H1 (cell line): ENCODE measurements at regions not wholly inside any gene's neighbourhood (a gene's known extent, or its start where the extent isn't known, plus 50 kb on each side); places are given as distances from the start of the nearest gene placed in this dataset.

ENCODE experiments used
- BCL11A ChIP-seq, 2 experiments: IDR thresholded peaks; one replicate each; pipeline ENCODE4 v1.6.1; 2011; ENCODE audit warnings: low read depth in 2 of 2, low read length in 2 of 2, mild to moderate bottlenecking in 2 of 2
- CREB1 ChIP-seq: IDR thresholded peaks from 2 replicates; pipeline ENCODE4 v1.6.1; 2012; ENCODE audit warnings: inconsistent platforms
- EP300 ChIP-seq, 2 experiments: IDR thresholded peaks; 1 replicate in 1 of 2; 2 replicates in 1 of 2; pipeline ENCODE4 v1.6.1; 2011 to 2012; ENCODE audit warnings: low read depth in 2 of 2, low read length in 2 of 2, mild to moderate bottlenecking in 2 of 2, borderline replicate concordance in 1 of 2, inconsistent platforms in 1 of 2, moderate library complexity in 1 of 2
- NRF1 ChIP-seq: IDR thresholded peaks from 2 replicates; pipeline ENCODE4 v1.6.1; 2011; ENCODE audit warnings: mild to moderate bottlenecking, low read depth, low read length, improper control_type of control experiment
- POLR2A ChIP-seq, 2 experiments: IDR thresholded peaks; 1 replicate in 1 of 2; 2 replicates in 1 of 2; pipeline ENCODE4 v1.6.1; 2011; ENCODE audit warnings: low read depth in 2 of 2, low read length in 2 of 2, mild to moderate bottlenecking in 2 of 2; ENCODE audit errors: control extremely low read depth in 1 of 2
- POLR2AphosphoS5 ChIP-seq: IDR thresholded peaks from 2 replicates; pipeline ENCODE4 v1.6.1; 2011; ENCODE audit warnings: low read depth, low read length
- SAP30 ChIP-seq: fragments of 300-600 bp; sonication (generic); IDR thresholded peaks from 2 replicates; pipeline ENCODE4 v1.7.1; 2012; ENCODE audit warnings: low read length, moderate library complexity, mild to moderate bottlenecking, inconsistent platforms; ENCODE audit not compliant: insufficient read depth, insufficient replicate concordance
- TEAD4 ChIP-seq: IDR thresholded peaks from 2 replicates; pipeline ENCODE4 v1.6.1; 2012; ENCODE audit warnings: low read depth, low read length, inconsistent platforms, mixed read lengths
- TF ChIP-seq, protein P1 (sequence below), 3 experiments: IDR thresholded peaks; 1 replicate in 2 of 3; 2 replicates in 1 of 3; pipeline versions ENCODE4 v1.5.1 to v1.6.1; 2011; ENCODE audit warnings: low read length in 3 of 3, mild to moderate bottlenecking in 3 of 3, inconsistent platforms in 2 of 3, low read depth in 1 of 3, moderate library complexity in 1 of 3; ENCODE audit not compliant: insufficient read depth in 1 of 3; ENCODE audit errors: control extremely low read depth in 1 of 3
- TF ChIP-seq, protein P2 (sequence below): IDR thresholded peaks from 2 replicates; pipeline ENCODE4 v1.6.1; 2011; ENCODE audit warnings: low read length, improper control_type of control experiment

DNA sequence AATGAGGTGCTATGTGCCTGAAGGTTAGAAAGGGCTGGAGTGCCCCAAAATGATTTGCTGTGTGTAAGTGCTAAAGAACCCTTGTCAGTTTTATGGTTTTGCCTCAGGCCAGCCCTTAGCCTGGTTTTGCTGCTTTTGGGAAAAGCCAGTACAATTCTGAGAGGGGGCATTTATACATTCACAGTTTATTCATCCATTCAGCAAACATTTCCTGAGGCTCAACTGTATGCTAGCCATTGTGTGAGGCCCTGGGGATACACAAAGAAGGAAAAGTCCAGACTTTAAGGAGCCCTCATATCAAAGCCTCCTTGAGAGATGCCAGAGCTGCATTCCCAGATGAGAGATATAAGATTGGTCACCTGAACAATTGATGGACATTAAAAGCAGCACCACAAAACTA, 115.2 kb upstream of the PLCXD3 start:
- TF ChIP-seq NRF1 (no peak), EP300 (IDR thresholded peaks at IDR 0.05; ENCODE audit: borderline replicate concordance in 1 of 2, low read depth in 2 of 2, low read length in 2 of 2) (no peak), POLR2A (IDR thresholded peaks at IDR 0.05; ENCODE audit: control extremely low read depth in 1 of 2, low read depth in 2 of 2, low read length in 2 of 2) (no peak), POLR2AphosphoS5 (no peak), TEAD4 (no peak), CREB1 (no peak), BCL11A (IDR thresholded peaks at IDR 0.05; ENCODE audit: low read depth in 2 of 2, low read length in 2 of 2) (no peak), SAP30 (no peak)
- TF ChIP-seq, protein P1, sequence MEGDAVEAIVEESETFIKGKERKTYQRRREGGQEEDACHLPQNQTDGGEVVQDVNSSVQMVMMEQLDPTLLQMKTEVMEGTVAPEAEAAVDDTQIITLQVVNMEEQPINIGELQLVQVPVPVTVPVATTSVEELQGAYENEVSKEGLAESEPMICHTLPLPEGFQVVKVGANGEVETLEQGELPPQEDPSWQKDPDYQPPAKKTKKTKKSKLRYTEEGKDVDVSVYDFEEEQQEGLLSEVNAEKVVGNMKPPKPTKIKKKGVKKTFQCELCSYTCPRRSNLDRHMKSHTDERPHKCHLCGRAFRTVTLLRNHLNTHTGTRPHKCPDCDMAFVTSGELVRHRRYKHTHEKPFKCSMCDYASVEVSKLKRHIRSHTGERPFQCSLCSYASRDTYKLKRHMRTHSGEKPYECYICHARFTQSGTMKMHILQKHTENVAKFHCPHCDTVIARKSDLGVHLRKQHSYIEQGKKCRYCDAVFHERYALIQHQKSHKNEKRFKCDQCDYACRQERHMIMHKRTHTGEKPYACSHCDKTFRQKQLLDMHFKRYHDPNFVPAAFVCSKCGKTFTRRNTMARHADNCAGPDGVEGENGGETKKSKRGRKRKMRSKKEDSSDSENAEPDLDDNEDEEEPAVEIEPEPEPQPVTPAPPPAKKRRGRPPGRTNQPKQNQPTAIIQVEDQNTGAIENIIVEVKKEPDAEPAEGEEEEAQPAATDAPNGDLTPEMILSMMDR (IDR thresholded peaks at IDR 0.05; ENCODE audit: control extremely low read depth in 1 of 3, insufficient read depth in 1 of 3, low read depth in 1 of 3, low read length in 3 of 3), result no peak
- TF ChIP-seq, protein P2, sequence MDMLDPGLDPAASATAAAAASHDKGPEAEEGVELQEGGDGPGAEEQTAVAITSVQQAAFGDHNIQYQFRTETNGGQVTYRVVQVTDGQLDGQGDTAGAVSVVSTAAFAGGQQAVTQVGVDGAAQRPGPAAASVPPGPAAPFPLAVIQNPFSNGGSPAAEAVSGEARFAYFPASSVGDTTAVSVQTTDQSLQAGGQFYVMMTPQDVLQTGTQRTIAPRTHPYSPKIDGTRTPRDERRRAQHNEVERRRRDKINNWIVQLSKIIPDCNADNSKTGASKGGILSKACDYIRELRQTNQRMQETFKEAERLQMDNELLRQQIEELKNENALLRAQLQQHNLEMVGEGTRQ, result no peak
